Activated naive CD4-positive, alpha-beta T cell treated with Interleukin-2 at 50 U/mL for 16 hours (primary cell): ENCODE measurements at regions not wholly inside any gene's neighbourhood (a gene's known extent, or its start where the extent isn't known, plus 50 kb on each side); places are given as distances from the start of the nearest gene placed in this dataset.

Experiments
- DNase-seq: peaks from one replicate; pipeline ENCODE4 v3.0.0-alpha.2; 2020

GRCh38 chr2:111675419-111676194 is 208.4 kb downstream of the ANAPC1 start:
- DNase-seq, result no peak

- no peak for DNase-seq
These were observed 207.6 kb downstream of the ANAPC1 start for GRCh38 chr2:111676291-111676822.

DNA sequence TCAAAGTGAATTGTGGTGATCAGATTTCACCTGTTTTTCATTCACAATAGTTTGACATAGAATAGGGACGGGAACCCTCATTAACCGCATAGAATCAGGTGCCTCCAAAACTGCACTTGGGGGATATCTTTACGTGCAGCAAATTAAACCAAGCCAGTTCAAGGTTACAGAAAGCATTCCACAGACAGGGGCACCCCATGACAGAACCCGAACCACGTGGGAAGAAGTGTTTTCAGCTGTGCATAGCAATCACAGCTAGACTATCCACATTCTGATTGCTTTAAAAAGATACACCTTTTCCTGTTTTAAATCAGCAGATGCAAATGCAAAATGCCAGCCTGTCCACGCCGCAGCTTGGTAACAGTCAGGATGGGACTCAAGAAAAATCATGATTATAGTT is 205.8 kb downstream of the ANAPC1 start:
- no peak for DNase-seq

DNA sequence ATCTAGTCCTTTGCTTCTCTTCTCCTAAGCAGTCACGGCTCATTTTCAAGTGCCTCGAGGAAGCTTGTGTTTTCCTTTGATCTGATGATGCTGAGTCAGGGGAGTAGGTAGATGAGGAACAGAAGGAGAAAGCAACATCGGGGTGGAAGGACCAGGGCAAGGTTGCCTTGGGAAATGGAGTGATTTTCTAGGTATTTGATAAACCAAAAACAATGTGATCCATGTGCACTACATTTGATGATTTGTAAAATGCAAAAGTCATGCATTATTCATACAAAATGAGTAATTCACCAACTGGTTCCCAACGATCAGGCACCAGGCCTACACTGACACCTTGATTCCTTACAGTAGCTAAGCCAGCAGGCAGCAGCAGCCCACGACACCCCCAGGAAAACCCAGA is 205.3 kb downstream of the ANAPC1 start:
- DNase-seq, result no peak

DNA sequence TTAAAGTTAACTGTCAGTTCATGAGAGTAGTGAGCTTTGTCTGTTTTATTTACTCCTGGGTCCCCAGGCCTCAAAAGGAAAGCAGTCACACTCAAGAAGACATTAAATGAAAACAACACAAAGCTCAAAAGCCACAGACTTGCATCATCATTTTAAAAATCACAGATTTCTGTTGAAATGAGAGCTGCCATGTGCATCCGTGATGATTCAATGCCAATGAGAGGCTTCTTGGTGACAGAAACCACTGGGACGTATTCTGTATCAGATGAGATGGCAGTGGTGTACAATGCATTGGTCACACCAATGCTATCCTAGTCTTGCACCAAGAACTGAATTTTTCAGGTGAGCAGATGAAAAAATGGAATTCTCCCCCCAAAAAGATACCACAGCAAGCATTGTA is 204.8 kb downstream of the ANAPC1 start:
- no peak for DNase-seq

- DNase-seq, result no peak
These were observed 199.4 kb downstream of the ANAPC1 start for GRCh38 chr2:111684611-111685010.

DNA sequence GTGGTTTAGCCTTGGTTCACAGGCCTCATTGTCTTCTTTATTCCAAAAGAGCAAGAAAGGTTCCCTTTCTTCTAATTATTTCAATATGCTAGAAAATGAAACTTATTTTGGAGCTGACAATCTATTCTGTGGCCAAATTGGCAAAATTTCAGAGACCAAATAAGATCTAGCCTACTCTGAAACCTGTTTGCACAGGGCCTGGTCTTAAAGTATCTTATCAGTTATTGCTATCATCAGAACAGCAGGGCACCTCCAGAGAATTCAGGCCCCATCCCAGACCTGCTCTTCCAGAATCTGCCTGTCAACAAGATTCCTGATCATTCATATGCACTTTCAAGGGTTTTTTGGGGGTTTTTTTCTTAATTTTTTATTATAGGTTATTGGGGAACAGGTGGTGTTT is 198.7 kb downstream of the ANAPC1 start:
- no peak for DNase-seq

DNA sequence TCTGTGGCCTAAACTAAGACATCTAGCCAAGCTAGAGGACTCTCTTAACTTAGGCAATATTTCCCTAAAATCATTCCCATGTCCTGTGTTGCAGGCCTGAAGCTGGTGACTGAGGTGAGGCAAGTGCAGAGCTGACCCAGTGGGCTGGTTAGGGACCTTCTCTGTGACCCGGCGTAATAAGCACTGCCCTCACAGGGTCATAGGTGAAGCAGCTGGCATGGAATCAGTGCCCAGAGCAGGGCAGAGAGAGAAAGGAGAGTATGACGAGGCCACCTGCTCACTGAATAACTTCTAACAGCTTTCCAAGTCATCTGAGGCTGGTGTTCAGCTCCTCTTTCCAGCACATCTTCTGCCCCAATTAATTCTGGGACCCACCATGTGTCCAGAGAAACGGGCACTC is 197.0 kb downstream of the ANAPC1 start:
- DNase-seq, result no peak

GRCh38 chr2:111687911-111688310 is 196.1 kb downstream of the ANAPC1 start:
- DNase-seq, result no peak

- no peak for DNase-seq
These were observed 195.5 kb downstream of the ANAPC1 start for GRCh38 chr2:111688482-111688881.

GRCh38 chr2:111689174-111689573 is 194.8 kb downstream of the ANAPC1 start:
- no peak for DNase-seq

- no peak for DNase-seq
These were observed 194.1 kb downstream of the ANAPC1 start for GRCh38 chr2:111689941-111690340.

- no peak for DNase-seq
These were observed 192.7 kb downstream of the ANAPC1 start for GRCh38 chr2:111691164-111691875.

DNA sequence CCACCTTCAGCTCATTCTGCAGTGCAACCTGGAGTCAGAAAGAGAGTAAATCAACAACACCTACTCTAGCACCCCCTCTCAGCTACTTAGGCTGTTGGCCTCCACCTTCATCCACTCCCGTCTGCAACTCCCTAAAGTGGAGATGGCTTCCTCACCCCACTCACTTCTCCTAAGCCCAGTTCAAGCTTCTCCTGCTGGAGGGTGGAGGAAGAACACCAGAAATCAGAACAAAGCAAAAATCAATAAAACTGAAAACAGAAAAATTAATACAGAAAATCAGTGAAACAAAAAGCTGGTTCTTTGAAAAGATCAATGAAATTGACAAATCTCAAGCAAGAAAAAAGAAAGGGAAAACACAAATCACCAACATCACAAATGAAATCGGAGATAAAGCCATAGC is 191.7 kb downstream of the ANAPC1 start:
- no peak for DNase-seq

DNA sequence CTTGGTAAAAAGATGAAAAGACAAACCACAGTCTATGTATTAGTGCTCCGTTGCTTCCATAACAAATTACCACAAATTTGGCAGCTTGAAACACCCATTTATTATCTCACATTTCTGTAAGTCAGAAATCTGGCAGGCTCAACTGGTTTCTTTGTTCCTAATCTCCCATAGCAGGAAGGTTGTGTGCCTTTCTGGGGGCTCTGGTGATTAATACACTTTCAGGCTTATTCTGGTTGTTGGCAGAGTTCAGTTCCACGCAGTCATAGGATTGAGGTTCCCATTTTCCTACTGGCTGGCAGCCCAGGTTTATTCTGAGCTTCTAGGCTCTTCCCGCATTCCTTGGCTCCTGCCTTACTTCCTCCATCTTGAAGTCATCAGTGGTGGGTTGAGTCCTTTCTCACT is 189.3 kb downstream of the ANAPC1 start:
- no peak for DNase-seq

- DNase-seq, result no peak
These were observed 188.5 kb downstream of the ANAPC1 start for GRCh38 chr2:111695441-111696007.

DNA sequence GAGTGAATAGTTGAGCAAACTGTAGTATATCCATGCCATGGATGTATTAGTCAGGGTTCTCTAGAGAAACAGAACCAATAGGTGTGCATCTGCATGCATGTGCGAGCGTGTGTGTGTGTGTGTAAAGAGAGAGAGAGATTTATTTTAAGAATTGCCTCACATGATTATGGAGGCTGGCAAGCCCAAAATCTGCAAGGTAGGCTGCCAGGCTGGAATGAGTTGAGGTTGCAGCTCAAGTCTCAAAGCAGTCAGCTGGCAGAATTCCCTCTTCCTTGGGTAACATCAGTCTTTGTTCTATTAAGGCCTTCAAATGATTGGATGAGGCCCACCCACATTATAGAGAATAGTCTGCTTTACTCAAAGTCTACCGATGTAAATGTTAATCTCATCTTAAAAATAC is 187.8 kb downstream of the ANAPC1 start:
- no peak for DNase-seq

DNA sequence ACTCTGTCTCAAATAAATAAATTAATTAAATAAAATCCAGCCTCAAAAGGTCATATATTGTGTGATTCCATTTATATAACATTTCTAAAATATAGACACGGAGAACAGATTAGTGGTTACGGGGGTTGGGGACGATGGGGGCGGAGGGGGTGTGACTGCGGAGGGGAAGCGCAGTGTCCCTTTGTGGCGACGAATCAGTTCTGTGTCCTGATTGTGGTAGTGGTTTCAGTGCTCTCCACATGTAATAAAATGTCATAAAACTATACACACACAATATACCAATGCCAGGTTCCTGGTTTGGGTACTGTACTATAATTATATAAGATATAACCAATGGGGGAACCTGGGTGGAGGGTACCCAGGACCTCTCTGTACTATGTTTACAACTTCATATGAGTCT is 186.4 kb downstream of the ANAPC1 start:
- no peak for DNase-seq

DNA sequence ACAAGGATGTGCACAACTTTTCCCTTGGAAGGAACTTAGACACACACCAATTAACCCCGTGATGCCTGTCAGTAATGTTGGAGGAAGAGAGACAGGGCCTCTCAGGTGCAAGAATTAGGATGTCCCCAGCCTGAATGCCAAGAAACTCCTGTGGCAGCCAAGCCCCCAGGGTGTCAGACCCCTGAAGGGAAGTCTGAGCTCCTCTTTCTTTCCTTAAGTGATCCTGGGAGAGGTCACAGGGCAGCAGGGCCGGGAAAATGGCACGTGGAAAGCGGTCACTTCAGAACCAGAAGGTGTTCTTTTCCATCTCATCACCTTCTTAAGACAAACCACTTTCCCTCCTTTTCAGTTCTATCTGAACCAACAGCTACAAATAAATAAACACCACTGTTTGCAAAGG is 185.9 kb downstream of the ANAPC1 start:
- no peak for DNase-seq

DNA sequence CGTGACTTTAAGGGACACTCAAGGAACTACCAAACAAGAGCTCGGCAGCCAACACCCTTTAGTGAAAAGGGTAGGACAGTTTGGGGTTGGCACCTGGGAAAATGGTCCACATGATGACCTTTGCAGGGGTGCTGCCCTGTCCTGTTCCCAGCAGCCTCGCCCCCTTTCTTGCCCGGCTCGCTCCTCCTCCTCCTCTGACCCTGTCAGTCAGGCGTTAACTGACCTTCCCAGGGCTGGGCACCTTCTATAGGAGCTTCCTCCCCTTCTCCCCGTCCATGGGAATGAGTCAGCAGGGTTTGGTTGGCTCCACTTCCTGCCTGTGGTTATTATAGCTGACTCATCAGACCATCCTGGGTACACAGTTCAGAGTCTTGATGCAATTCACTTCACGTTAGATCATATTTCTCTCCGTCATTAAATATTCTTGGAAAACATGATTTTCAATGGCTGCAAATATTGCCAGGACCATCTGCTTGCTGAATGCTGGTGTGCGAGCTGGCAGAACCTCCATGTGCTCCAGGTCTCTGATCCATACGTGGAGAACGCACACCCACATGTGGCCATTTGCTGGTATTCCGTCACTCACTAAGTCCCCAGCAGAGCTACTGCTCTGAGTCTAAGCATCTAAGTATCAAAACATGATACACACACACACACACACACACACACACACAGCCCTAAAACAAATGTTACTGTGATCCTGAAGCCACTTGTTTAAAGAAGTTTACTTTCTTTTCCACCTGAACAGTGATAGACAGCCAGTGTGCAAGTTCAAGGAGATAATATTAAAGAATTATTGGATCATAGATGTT is 185.0 kb downstream of the ANAPC1 start:
- peak; percentile 62 for DNase-seq

GRCh38 chr2:111701266-111701665 is 182.7 kb downstream of the ANAPC1 start:
- DNase-seq, result no peak

DNA sequence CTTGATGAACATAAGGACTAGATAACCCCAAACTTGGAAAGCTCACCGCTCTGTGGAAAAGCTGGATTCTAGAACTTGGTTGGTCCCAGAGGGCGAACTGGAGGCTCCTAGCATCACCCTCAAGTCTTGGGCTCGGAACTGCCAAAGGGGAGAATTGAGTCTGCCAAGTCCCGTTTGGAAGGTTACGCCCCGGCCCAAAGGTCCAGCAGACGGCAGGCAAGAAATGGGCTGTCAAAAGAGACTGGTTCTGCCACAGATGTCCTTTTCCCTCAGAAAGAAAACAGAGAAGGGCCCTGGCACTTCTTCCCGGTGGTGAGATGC is 182.2 kb downstream of the ANAPC1 start:
- no peak for DNase-seq

GRCh38 chr2:111702119-111702803 is 181.7 kb downstream of the ANAPC1 start:
- DNase-seq, result peak; percentile 63
